HG03457 (cell line): ENCODE measurements at regions not wholly inside any gene's neighbourhood (a gene's known extent, or its start where the extent isn't known, plus 50 kb on each side); places are given as distances from the start of the nearest gene placed in this dataset.
"Not testable (repeated sequence)": the region's sequence is repeated elsewhere in the genome, so short reads cannot be mapped to it uniquely, and the experiment has no call there.

Experiments used
- ATAC-seq: cut with Tn5 transposase; IDR thresholded peaks from one replicate; pipeline ENCODE4 v1.9.1; 2021; ENCODE audit warnings: moderate number of reproducible peaks; ENCODE audit not compliant: unreplicated experiment

GRCh38 chr6:86619428-86619827, 317.9 kb upstream of the HTR1E start:
- ATAC-seq = no peak

GRCh38 chr6:86615299-86615698, 322.0 kb upstream of the HTR1E start:
- no peak for ATAC-seq

GRCh38 chr6:86609549-86610388, 327.6 kb upstream of the HTR1E start:
- no peak for ATAC-seq

- ATAC-seq = not testable (repeated sequence)
Measured at GRCh38 chr6:86603364-86603763, 334.0 kb upstream of the HTR1E start.

DNA sequence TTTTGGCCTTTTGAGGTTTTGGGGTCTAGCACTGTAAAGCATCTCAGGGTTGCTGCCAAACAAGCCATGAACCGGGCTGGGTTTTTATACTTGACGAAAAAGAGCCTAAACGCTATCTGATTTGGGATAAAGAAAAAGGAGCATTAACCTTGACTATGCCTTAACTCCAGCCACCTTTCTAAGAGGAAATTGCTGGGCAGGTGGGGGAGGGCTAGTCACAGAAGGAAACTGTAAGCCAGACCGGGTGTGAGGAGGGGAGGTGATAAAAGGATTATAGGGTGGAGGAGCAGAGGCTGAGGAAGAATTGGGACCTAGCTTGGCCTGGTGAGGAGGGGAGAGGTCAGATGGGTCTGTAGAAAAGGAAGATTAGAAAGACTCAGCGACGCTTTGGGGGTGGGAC, 335.2 kb upstream of the HTR1E start:
- not testable (repeated sequence) for ATAC-seq

GRCh38 chr6:86598969-86599368, 338.4 kb upstream of the HTR1E start:
- not testable (repeated sequence) for ATAC-seq

DNA sequence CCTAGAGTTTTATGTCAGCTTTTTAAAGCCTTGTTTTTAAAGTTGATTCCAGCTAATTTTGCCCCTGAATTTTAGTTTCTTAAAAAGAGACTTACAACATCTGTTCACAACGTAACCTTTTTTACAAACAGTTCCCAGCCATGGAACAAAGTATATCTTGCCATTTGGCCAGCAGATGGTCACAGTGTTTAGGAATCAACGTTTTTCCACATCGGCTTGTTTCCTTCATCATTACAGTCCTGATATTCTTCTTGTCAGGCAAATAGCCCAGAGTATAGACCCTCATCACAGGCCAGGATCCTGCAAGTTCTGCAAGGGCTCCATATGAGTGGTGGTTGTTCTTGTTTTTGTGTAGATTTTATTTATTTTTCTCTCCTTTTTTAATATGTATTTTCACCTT, 341.7 kb upstream of the HTR1E start:
- ATAC-seq = no peak

DNA sequence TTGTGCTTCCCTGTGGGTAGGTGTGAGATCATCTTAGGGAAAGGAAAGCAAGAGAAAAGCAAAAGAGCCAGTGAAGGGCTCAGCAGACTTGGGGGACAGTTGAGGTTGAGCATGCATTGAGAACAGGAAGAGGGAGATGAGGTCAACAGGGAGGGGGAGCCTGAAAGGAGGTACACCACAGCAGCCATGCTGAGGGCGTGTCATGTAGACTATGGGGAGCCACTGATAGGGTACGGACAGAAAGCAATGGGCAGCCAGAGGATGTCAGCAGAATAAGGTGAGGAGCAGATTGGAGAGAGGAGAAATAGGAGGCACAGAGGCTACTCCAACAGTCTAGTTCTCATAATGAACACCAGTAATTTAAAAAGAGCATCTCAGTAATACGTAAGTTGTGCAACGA, 351.1 kb upstream of the HTR1E start:
- no peak for ATAC-seq

- no peak for ATAC-seq
Measured at GRCh38 chr6:86581833-86582232, 355.5 kb upstream of the HTR1E start.

DNA sequence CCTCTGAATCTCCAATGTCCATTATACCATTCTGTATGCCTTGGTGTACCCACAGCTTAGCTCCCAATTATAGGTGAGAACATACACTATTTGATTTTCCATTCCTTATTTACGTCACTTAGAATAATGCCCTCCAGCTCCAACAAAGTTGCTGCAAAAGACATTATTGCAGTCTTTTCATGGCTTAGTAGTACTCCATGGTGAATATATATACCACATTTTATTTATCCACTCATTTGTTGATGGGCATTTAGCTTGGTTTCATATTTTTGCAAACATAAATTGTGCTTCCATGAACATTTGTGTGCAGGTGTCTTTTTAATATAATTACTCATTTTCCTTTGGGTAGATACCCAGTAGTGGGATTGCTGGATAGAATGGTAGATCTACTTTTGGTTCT, 374.1 kb upstream of the HTR1E start:
- ATAC-seq = no peak

- no peak for ATAC-seq
Measured at GRCh38 chr6:86558318-86558717, 379.0 kb upstream of the HTR1E start.

DNA sequence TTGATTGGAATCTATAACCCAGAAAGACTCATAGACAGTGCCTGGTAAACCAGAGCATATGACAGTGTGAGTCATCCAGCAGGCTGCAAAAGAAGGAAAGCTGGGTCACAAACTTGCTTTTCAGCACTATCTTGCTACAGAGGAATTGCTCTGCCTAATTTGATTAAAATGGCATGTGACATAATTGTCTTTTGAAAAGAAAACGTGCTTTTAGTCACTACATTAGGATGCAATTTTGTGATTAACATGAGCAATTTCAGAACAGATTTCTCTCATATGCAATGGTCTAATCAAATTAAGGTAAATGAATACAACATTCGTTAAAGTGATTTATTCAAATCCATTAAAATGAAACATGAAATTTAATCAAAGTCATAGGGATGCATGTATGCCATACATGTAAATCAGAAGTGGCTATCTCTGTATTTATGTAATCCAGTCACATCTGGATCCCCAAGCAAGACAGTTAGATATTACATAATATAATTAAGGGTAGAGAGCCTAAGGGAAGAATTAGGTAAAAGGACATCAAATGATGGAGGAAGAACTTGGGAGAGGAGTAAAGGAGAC, 400.0 kb upstream of the HTR1E start:
- ATAC-seq = no peak

- ATAC-seq = no peak
Measured at GRCh38 chr6:86536121-86536520, 401.2 kb upstream of the HTR1E start.

GRCh38 chr6:86535100-86535499, 402.2 kb upstream of the HTR1E start:
- ATAC-seq = no peak

DNA sequence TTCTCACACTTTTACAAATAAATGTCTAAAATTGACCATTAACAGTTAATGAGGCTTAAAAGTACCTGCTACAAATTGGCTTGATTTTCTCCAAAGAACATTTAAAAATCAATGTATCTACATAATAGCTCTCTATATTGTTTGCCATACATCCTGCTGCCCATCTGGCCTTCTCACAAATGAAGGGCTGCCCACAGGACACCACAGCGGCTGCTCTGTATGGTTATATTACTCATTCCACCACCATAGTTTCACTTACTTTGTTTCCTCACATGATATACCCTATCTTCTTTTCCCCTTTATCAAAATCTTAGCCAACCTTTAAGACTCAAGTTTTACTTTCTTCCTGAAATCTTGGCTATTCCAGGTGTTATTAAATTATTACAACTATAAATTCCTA, 407.7 kb upstream of the HTR1E start:
- no peak for ATAC-seq

DNA sequence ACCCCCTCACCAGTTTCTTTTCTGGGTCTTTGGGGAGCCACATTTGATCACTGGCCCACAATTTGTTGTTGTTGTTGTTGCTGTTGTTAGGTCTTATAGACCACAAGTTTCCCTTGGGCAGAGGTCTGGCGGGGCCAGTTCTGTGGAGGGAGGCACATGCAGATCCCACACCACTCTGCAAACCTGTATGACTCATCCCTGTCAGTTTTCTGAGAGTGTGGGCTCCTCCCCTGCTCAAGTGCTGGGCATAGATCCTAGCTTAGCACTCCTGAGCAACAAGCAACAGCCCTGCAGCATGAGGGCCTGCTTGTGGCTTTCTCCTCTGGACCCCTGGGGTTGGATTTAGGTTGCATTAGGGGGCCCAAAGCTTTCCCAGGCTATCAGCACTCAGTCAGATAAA, 411.1 kb upstream of the HTR1E start:
- no peak for ATAC-seq

- ATAC-seq = no peak
Measured at GRCh38 chr6:86516087-86516486, 421.2 kb upstream of the HTR1E start.

- ATAC-seq = no peak
Measured at GRCh38 chr6:86511962-86512361, 425.4 kb upstream of the HTR1E start.

DNA sequence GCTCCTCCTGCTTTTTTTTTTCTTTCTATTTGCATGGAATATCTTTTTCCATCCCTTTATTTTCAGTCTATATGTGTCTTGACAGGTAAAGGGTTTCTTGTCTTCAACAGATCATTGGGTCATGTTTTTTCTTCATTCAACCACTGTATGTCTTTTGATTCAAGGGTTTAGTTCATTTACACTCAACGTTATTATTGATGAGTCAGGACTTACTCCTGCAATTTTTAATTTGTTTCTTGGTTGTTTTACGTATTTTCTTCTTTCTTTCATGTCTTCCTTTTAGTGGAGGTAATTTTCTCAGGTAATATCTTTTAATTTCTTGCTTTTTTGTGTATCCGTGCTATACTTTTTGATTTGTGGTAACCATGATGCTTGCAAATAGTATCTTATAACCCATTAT, 429.1 kb upstream of the HTR1E start:
- no peak for ATAC-seq

GRCh38 chr6:86502497-86502896, 434.8 kb upstream of the HTR1E start:
- ATAC-seq = no peak

DNA sequence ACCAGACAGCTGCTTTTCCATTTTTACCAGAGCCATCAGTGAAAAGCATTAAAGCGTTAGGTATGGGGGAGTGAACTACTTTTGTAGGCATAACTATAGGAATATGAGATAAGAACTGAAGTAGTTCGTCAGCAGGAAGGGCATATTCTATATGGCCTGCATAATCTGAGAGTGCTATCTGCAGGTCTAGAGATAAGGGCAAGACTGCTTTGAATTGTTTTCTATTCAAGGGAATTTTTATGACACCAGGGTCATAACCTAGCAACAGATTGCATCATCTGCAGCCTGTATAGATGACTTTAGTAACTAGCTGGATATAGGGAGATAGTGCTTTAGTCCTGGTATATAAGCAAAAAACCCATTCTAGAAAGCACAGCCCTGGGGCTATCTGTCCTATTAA, 437.3 kb upstream of the HTR1E start:
- no peak for ATAC-seq

GRCh38 chr6:86489042-86489441, 448.3 kb upstream of the HTR1E start:
- not testable (repeated sequence) for ATAC-seq
